Thoracic aorta (tissue), 2 donors: ENCODE measurements at regions not wholly inside any gene's neighbourhood (a gene's known extent, or its start where the extent isn't known, plus 50 kb on each side); places are given as distances from the start of the nearest gene placed in this dataset.

Experiments used
- ATAC-seq: fragments of 150-250 bp; one replicate; pipeline ENCODE4 v1.8.0; 2017; ENCODE audit warnings: low read depth; ENCODE audit not compliant: insufficient number of reproducible peaks, low FRiP score
- DNase-seq: peaks from one replicate; pipeline ENCODE4 v3.0.0-alpha.2; 2020; ENCODE audit warnings: low spot score
- H3K27ac ChIP-seq, 2 donors: fragments of 200-600 bp; sonication (generic); 1 replicate in 1 of 2; 2 replicates in 1 of 2; pipeline ENCODE4 v1.5.1; 2016; ENCODE audit warnings: mild to moderate bottlenecking in 2 of 2, moderate library complexity in 2 of 2
- H3K27me3 ChIP-seq: fragments of 200-600 bp; sonication (generic); replicated peaks from 2 replicates; pipeline ENCODE4 v1.6.0; 2016; ENCODE audit warnings: mild to moderate bottlenecking; ENCODE audit not compliant: insufficient read depth
- H3K36me3 ChIP-seq: fragments of 200-600 bp; sonication (generic); one replicate; pipeline ENCODE4 v1.5.1; 2016
- H3K4me1 ChIP-seq, 2 donors: fragments of 200-600 bp; sonication (generic); 1 replicate in 1 of 2; 2 replicates in 1 of 2; pipeline versions ENCODE4 v1.5.1 to v1.6.0; 2016; ENCODE audit warnings: low read depth in 2 of 2, mild to moderate bottlenecking in 1 of 2; ENCODE audit not compliant: control insufficient read depth in 1 of 2
- H3K4me3 ChIP-seq: fragments of 200-600 bp; sonication (generic); 2 replicates; pipeline ENCODE4 v1.5.1; 2016; ENCODE audit warnings: mild to moderate bottlenecking
- H3K9me3 ChIP-seq: fragments of 200-600 bp; sonication (generic); 2 replicates; pipeline ENCODE4 v1.5.1; 2016
- CTCF ChIP-seq: fragments of 200-600 bp; sonication (generic); IDR thresholded peaks from one replicate; pipeline ENCODE4 v1.5.1; 2019; ENCODE audit warnings: antibody characterized with exemption

- H3K27ac ChIP-seq: no peak overlapping the region
- H3K9me3 ChIP-seq: no peaks in the 10 kb centered on the region
- ATAC-seq (no peak), DNase-seq (no peak)
- no peak for TF ChIP-seq CTCF
- H3K36me3 ChIP-seq: no peaks in the 10 kb centered on the region
- no peak overlapping the region for H3K4me3 ChIP-seq
- no peaks in the 10 kb centered on the region for H3K4me1 ChIP-seq
- no peaks in the 10 kb centered on the region for H3K27me3 ChIP-seq
These were observed 461.0 kb upstream of the C9orf72 start for GRCh38 chr9:28034242-28034641.

GRCh38 chr9:28037968-28038367 is 464.7 kb upstream of the C9orf72 start:
- TF ChIP-seq CTCF: no peak
- no peaks in the 10 kb centered on the region for H3K9me3 ChIP-seq
- ATAC-seq (no peak), DNase-seq (no peak)
- no peaks in the 10 kb centered on the region for H3K36me3 ChIP-seq
- no peaks in the 10 kb centered on the region for H3K27me3 ChIP-seq
- H3K4me3 ChIP-seq: no peak overlapping the region
- no peaks in the 10 kb centered on the region for H3K4me1 ChIP-seq
- no peak overlapping the region for H3K27ac ChIP-seq

GRCh38 chr9:28045051-28045450 is 471.8 kb upstream of the C9orf72 start:
- no peak for TF ChIP-seq CTCF
- DNase-seq: no peak
- H3K27me3 ChIP-seq: no peaks in the 10 kb centered on the region
- no peak for ATAC-seq
- H3K36me3 ChIP-seq: no peaks in the 10 kb centered on the region
- no peak overlapping the region for H3K27ac ChIP-seq
- H3K9me3 ChIP-seq: no peaks in the 10 kb centered on the region
- no peak overlapping the region for H3K4me3 ChIP-seq
- H3K4me1 ChIP-seq: no peaks in the 10 kb centered on the region

- Histone ChIP-seq H3K36me3 (no peaks in the 10 kb centered on the region), H3K4me3 (no peak overlapping the region), H3K27ac (no peak overlapping the region), H3K4me1 (no peaks in the 10 kb centered on the region), H3K27me3 (no peaks in the 10 kb centered on the region), H3K9me3 (no peaks in the 10 kb centered on the region)
- ATAC-seq: no peak
- TF ChIP-seq CTCF: no peak
- DNase-seq: no peak
These were observed 476.8 kb upstream of the C9orf72 start for GRCh38 chr9:28050046-28050445.

- TF ChIP-seq CTCF: no peak
- Histone ChIP-seq H3K4me1 (no peaks in the 10 kb centered on the region), H3K4me3 (no peak overlapping the region), H3K27ac (no peak overlapping the region), H3K9me3 (no peaks in the 10 kb centered on the region), H3K36me3 (no peaks in the 10 kb centered on the region), H3K27me3 (no peaks in the 10 kb centered on the region)
- ATAC-seq (no peak), DNase-seq (no peak)
These were observed 477.7 kb upstream of the C9orf72 start for GRCh38 chr9:28050941-28051340.
